CD4-positive, alpha-beta T cell treated with Interleukin-6 at 100 ng/mL for 8 hours (primary cell): ENCODE measurements at regions not wholly inside any gene's neighbourhood (a gene's known extent, or its start where the extent isn't known, plus 50 kb on each side); places are given as distances from the start of the nearest gene placed in this dataset.

Experiments used
- DNase-seq: peaks from one replicate; pipeline ENCODE4 v3.0.0-alpha.2; 2020; ENCODE audit warnings: mixed read lengths, low spot score

GRCh38 chr18:46385124-46385523, 271.9 kb downstream of the LOXHD1 start:
- DNase-seq: no peak

DNA sequence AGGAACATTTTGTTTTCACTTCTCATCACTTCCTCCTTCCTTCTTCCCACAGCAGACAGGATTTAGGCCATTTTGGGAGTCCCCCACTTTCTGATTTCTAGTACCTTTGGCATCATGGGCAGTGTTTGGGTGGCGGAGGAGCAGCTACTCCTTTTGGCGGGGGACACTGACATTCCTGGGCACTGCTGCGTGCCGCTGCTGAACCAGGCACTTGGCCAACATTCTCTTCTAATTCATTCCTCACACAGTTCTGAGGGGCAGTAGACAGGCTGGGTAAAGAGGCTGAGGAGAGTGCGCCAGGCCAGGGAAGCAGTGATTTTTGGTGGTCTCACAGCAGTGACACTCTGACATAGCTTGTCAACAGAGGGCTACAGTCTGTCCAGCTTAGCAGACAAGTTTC, 270.2 kb downstream of the LOXHD1 start:
- DNase-seq: no peak

- no peak for DNase-seq
Measured at GRCh38 chr18:46387441-46388131, 269.4 kb downstream of the LOXHD1 start.

DNA sequence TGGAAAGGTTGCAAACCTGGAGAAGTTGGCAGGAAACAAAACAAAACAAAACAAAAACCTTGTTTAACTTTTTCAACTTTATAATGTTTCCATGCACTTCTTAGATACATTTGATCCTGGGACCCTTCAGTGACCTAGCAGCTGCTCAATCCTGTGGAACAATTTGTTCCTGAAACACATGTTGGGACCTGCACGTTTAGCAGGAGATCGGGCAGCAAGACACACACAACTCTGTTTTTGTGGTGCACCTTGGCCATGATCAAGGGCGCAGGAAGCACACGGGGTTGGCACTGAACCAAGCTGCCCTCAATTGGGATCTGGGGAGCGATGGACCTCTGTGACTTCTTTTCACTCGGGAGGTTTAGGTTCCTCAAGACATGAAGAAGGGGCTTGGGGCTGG, 268.7 kb downstream of the LOXHD1 start:
- no peak for DNase-seq

DNA sequence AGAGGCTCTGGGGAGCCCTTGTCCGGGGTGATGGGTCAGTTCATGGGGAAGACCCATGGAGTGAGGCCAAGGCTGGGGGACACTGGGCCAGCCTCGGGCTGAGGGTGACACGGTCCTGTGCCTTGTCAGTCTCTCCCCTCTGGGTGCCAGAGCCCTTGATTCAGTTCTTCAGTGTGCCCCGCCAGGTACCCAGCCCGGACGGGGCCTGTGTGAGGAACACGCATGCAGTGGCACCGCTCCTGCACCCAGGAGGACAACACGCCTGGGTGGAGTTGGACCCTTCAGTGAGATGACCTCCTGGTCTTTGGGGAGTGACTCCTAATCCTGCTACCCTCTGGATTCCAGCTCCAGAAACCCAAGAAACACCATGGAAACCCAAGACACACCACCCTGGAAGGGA, 264.4 kb downstream of the LOXHD1 start:
- no peak for DNase-seq

DNA sequence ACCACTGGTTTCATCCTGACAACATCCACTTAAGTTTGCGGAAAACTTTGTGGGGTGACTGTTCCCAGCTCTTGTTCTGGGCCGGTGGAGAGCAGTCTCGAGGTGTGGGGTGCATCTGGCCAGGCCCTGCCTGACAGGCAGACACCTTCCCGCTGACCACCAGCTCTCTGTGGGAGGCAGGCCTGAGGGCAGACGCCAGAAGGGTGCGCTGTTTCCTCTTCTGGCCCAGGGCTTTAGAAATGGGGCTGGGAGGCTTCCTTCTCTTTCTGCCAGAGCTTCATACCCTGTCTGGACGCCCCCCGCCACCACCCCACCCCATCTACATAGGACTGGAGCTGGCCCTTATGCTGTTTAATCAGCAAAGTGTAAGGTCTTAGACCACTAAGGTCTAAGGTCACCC, 263.8 kb downstream of the LOXHD1 start:
- DNase-seq: no peak

- DNase-seq: no peak
Measured at GRCh38 chr18:46393961-46394360, 263.1 kb downstream of the LOXHD1 start.

- DNase-seq: no peak
Measured at GRCh38 chr18:46395795-46396194, 261.2 kb downstream of the LOXHD1 start.

DNA sequence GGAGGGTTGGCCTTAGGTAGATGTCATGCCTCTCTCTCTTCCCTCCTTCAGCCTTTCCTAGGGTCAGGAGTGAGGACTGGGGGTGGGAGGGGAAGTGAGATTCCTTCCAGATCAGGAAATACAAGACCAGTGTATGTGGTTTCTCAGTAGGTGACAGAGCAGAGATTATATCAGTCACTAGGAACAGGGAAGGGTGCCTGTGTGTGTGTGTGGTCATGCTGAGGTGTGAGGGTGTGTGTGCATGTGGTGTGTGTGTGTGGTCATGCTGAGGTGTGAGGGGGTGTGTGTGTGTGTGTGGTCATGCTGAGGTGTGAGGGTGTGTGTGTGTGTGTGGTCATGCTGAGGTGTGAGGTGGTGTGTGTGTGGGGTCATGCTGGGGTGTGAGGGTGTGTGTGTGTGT, 259.8 kb downstream of the LOXHD1 start:
- DNase-seq: no peak

GRCh38 chr18:46398005-46398404, 259.0 kb downstream of the LOXHD1 start:
- no peak for DNase-seq

- DNase-seq: no peak
Measured at GRCh38 chr18:46398625-46399024, 258.4 kb downstream of the LOXHD1 start.

DNA sequence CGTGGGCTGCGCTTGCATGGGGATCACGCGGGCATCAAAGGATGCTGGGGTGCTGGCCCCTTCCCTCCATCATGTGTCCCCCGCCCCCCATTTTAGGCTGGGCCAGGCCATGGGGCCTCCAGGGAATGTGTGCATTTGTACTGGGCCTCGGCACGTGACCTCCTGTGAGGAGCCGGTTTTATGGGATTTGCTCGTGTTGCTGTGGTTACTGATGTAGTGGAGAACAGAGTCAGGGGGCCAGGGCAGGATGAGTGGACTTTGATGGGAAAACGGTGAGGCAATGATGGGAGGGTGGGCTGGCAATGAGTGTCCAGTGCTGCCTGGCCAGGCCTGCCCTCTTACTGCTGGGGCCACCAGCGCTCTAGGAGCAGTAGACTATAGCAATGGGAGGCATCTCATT, 257.7 kb downstream of the LOXHD1 start:
- no peak for DNase-seq

DNA sequence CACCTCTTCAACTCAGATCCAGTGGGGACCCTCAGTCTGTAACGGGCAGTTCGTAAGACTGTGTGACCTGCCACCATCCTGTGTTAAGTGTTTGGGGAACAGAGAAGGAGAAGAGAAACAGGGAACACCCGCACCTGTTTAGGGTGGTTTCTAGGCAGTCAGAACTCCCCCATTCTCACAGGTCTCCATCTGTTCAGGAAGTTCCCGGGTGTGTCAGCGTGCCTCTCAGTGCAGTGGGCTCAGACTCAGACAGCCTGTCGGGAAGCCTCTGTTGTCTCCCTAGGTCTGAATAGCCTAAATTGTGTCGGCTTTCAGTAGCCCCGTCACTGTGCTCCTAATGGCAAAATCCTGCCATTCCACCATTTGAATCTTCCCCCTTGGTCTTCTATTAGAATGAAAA, 256.6 kb downstream of the LOXHD1 start:
- DNase-seq: no peak

- DNase-seq: no peak
Measured at GRCh38 chr18:46401486-46402070, 255.4 kb downstream of the LOXHD1 start.

- DNase-seq: no peak
Measured at GRCh38 chr18:46402396-46402795, 254.6 kb downstream of the LOXHD1 start.

GRCh38 chr18:46402945-46403344, 254.1 kb downstream of the LOXHD1 start:
- no peak for DNase-seq

- no peak for DNase-seq
Measured at GRCh38 chr18:46405832-46406538, 251.0 kb downstream of the LOXHD1 start.

DNA sequence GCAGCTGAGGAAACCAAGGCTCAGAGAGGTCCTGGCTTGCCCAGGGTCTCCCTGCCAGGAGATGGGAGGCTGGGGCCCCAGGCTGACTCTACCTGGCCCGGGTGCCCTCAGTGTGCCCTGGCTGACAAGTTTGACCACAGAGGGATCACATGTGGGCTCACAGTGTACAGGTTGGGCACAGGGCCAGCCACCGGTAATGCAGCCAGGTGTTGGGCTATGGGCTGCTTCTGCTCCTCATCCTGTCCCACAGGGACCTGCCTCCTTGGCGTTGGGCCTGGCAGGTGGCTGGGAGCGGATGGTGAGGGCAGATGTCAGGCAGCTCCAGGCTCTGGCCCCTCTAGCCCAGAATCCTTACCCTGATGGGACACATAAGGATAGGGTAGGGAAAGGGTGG, 250.5 kb downstream of the LOXHD1 start:
- no peak for DNase-seq

DNA sequence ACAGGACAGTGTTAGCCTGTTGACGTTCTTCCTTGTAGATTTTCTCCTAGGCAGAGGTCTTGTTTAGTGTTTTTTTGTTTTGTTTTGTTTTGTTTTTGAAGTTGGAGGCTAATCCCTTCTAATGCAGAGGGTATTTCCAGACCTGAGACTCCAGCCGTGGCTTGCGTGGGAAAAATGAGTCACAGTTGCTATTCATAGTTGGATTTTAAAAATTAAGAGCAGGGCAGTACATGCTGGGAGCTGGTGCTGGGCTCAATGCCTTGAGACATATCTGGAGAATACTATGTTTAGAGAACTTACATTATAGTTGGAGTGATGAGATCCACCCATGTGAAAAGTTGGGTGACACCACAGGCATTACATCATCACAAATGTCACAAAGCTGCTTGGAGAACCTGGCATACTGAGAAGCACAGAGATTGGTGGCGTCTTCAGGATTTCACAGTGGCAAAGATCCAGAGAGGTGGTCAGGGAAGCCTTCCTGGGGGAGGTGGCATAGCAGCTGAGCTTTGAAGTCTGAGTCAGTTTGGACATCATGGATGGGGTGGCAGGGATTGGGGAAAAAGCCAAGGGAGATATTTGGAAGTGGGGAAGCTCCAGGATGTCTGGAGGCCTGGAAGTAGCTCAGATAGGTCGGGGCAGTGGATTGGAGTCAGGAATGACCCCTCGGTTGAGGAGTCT, 249.4 kb downstream of the LOXHD1 start:
- DNase-seq: no peak

- no peak for DNase-seq
Measured at GRCh38 chr18:46408334-46408987, 248.6 kb downstream of the LOXHD1 start.

DNA sequence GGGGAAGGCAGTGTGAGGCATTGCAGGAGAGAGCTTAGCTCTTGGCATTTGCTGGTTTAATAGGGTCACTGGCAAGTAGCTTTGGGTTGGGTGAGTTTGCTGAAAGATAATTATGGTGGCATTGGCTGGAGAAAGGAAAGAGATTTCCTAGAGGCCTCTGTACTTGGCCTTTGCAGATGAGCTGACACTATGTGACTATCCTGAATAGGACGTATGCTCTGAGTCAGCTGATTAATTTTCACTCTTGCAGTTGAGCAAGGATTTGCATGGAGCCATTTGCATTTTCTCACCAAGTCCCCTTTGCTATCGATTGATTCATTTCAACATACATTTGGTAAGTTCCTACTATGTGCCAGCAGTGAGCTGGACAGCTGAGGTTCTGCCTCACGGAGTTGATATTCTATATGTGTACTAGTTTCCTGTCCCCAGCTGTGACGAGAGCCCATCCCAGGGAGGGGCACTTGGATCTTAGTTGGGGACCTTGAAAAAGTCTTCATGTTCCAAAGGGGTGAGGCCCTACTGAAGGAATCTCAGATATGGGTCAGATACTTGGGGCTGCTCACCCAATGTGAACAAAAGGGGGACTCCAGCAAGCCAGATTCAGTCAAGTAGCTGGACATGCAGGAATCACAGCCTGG, 245.7 kb downstream of the LOXHD1 start:
- no peak for DNase-seq
